CD14-positive monocyte (primary cell): ENCODE measurements at regions not wholly inside any gene's neighbourhood (a gene's known extent, or its start where the extent isn't known, plus 50 kb on each side); places are given as distances from the start of the nearest gene placed in this dataset.

ENCODE experiments used
- DNase-seq, 3 donors: peaks; one replicate each; pipeline ENCODE4 v3.0.0-alpha.2; 2011 to 2022
- H2AFZ ChIP-seq: 2 replicates; pipeline ENCODE4 v1.6.0; 2012; ENCODE audit warnings: mild to moderate bottlenecking, low read depth, low read length, inconsistent platforms; ENCODE audit not compliant: insufficient read depth, poor library complexity, severe bottlenecking
- H3K27ac ChIP-seq, 2 donors: 1 replicate in 1 of 2; 2 replicates in 1 of 2; pipeline ENCODE4 v1.5.1; 2012 to 2013; ENCODE audit warnings: low read length in 2 of 2, control low read depth in 1 of 2, inconsistent platforms in 1 of 2, low read depth in 1 of 2, mild to moderate bottlenecking in 1 of 2
- H3K27me3 ChIP-seq, 2 donors: one replicate each; pipeline versions ENCODE4 v1.6.0 to v1.6.1; 2011 to 2013; ENCODE audit warnings: low read length in 2 of 2; ENCODE audit not compliant: control insufficient read depth in 2 of 2, insufficient read depth in 2 of 2
- H3K36me3 ChIP-seq, 2 donors: replicated peaks in 1 of 2; 1 replicate in 1 of 2; 2 replicates in 1 of 2; pipeline versions ENCODE4 v1.5.1 to v1.6.1; 2012 to 2013; ENCODE audit warnings: low read length in 2 of 2, control low read depth in 1 of 2, inconsistent platforms in 1 of 2, mild to moderate bottlenecking in 1 of 2; ENCODE audit not compliant: insufficient read depth in 2 of 2, control insufficient read depth in 1 of 2
- H3K4me1 ChIP-seq, 2 donors: 1 replicate in 1 of 2; 2 replicates in 1 of 2; pipeline versions ENCODE4 v1.5.1 to v1.6.1; 2012 to 2013; ENCODE audit warnings: low read length in 2 of 2, control low read depth in 1 of 2, inconsistent platforms in 1 of 2, mild to moderate bottlenecking in 1 of 2, moderate library complexity in 1 of 2; ENCODE audit not compliant: insufficient read depth in 2 of 2, control insufficient read depth in 1 of 2
- H3K4me2 ChIP-seq: replicated peaks from 2 replicates; pipeline ENCODE3; 2012; ENCODE audit warnings: low read length, moderate library complexity, mild to moderate bottlenecking; ENCODE audit not compliant: poor library complexity, severe bottlenecking; ENCODE audit errors: extremely low read depth
- H3K4me3 ChIP-seq, 3 experiments: fragments of 200-600 bp in 1 of 3; sonication (generic) in 1 of 3; replicated peaks in 1 of 3; 1 replicate in 2 of 3; 2 replicates in 1 of 3; pipeline ENCODE4 v1.5.1; 2011 to 2013; ENCODE audit warnings: low read length in 3 of 3, mild to moderate bottlenecking in 3 of 3, control low read depth in 2 of 3, low read depth in 2 of 3, inconsistent platforms in 1 of 3, moderate library complexity in 1 of 3
- H3K79me2 ChIP-seq: 2 replicates; pipeline ENCODE4 v1.6.0; 2012; ENCODE audit warnings: mild to moderate bottlenecking, control low read depth, inconsistent platforms, low read length, moderate library complexity; ENCODE audit not compliant: insufficient read depth
- H3K9ac ChIP-seq: 2 replicates; pipeline ENCODE4 v1.6.0; 2017; ENCODE audit warnings: low read length, mild to moderate bottlenecking; ENCODE audit not compliant: insufficient read depth, poor library complexity, severe bottlenecking
- H3K9me3 ChIP-seq, 2 donors: replicated peaks in 1 of 2; 1 replicate in 1 of 2; 2 replicates in 1 of 2; pipeline versions ENCODE4 v1.5.1 to v1.6.1; 2012 to 2013; ENCODE audit warnings: low read length in 2 of 2, control low read depth in 1 of 2; ENCODE audit not compliant: control insufficient read depth in 1 of 2, insufficient read depth in 1 of 2
- H4K20me1 ChIP-seq: 2 replicates; pipeline ENCODE4 v1.6.0; 2012; ENCODE audit warnings: mild to moderate bottlenecking, low read length, control low read depth, moderate library complexity; ENCODE audit not compliant: insufficient read depth
- H3K27ac Mint-ChIP-seq, 7 donors: one replicate each; pipeline ENCODE4 v1.8.0; 2020; ENCODE audit warnings: mild to moderate bottlenecking in 7 of 7, mixed read lengths in 7 of 7, moderate library complexity in 6 of 7, inconsistent platforms in 2 of 7
- H3K27me3 Mint-ChIP-seq, 3 donors: one replicate each; pipeline ENCODE4 v1.8.0; 2021 to 2022; ENCODE audit warnings: low read depth in 3 of 3, mild to moderate bottlenecking in 3 of 3, mixed read lengths in 3 of 3, moderate library complexity in 3 of 3, inconsistent platforms in 1 of 3
- H3K36me3 Mint-ChIP-seq, 2 donors: one replicate each; pipeline ENCODE4 v1.8.0; 2020; ENCODE audit warnings: mixed read lengths in 2 of 2, inconsistent platforms in 1 of 2, mild to moderate bottlenecking in 1 of 2
- H3K4me1 Mint-ChIP-seq: one replicate; pipeline ENCODE4 v1.8.0; 2020; ENCODE audit warnings: mild to moderate bottlenecking, mixed read lengths
- H3K4me3 Mint-ChIP-seq, 2 donors: one replicate each; pipeline ENCODE4 v1.8.0; 2020; ENCODE audit warnings: mild to moderate bottlenecking in 2 of 2, mixed read lengths in 2 of 2, moderate library complexity in 1 of 2
- H3K9me3 Mint-ChIP-seq, 7 donors: one replicate each; pipeline ENCODE4 v1.8.0; 2020 to 2022; ENCODE audit warnings: mixed read lengths in 7 of 7, mild to moderate bottlenecking in 6 of 7, moderate library complexity in 6 of 7, inconsistent platforms in 2 of 7
- WGBS: methylation state at CpG from one replicate; pipeline ENCODE4 v1.1.5; 2013; ENCODE audit warnings: missing lambda C conversion rate; ENCODE audit not compliant: insufficient coverage; 5-methylcytosine and 5-hydroxymethylcytosine counted together
- intact Hi-C, 2 donors: fragments of 100-400 bp; cut with micrococcal nuclease; formaldehyde crosslinking; loops; one replicate each; pipeline versions ENCODE4 v1.15.0 to v1.15.1; 2023
- TF ChIP-seq, protein P1 (sequence below): fragments of 200-600 bp; IDR thresholded peaks from one replicate; pipeline ENCODE4 v1.8.0; 2022; ENCODE audit warnings: antibody characterized with exemption, mild to moderate bottlenecking

DNA sequence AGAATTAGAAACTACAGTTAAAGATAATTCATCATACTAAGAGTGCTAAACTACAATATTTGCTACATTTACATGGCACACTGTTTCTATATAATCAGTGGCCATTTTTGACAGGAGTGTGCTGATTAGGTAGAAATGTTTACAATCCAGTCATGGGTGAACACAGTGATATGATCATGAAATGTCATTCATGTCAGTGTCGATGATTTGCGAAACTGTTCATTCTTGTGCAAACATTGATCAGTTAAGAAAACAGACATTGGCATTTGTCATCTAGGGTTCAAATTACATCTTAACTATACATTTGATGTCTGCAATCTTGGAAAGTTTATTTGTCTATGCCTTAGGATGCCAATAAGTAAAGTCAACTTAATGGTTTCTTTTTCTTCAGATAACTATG is 474.9 kb downstream of the DOK5 start:
- Histone ChIP-seq H3K4me2 (no peak overlapping the region), H3K4me1 (no peaks in the 10 kb centered on the region), H3K4me3 (no peak overlapping the region), H3K36me3 (no peaks in the 10 kb centered on the region), H3K9me3 (no peaks in the 10 kb centered on the region), H3K27me3 (no peaks in the 10 kb centered on the region), H2AFZ (no peak overlapping the region), H4K20me1 (no peaks in the 10 kb centered on the region), H3K79me2 (no peaks in the 10 kb centered on the region), H3K27ac (no peak overlapping the region), H3K9ac (no peak overlapping the region)
- no peak overlapping the region for H3K4me3 Mint-ChIP-seq
- H3K9me3 Mint-ChIP-seq, result peaks cover 0 to under 1% (median 0%) of the 10 kb centered on the region in 7 donors
- intact Hi-C loops, result no loop called here
- TF ChIP-seq, protein P1, sequence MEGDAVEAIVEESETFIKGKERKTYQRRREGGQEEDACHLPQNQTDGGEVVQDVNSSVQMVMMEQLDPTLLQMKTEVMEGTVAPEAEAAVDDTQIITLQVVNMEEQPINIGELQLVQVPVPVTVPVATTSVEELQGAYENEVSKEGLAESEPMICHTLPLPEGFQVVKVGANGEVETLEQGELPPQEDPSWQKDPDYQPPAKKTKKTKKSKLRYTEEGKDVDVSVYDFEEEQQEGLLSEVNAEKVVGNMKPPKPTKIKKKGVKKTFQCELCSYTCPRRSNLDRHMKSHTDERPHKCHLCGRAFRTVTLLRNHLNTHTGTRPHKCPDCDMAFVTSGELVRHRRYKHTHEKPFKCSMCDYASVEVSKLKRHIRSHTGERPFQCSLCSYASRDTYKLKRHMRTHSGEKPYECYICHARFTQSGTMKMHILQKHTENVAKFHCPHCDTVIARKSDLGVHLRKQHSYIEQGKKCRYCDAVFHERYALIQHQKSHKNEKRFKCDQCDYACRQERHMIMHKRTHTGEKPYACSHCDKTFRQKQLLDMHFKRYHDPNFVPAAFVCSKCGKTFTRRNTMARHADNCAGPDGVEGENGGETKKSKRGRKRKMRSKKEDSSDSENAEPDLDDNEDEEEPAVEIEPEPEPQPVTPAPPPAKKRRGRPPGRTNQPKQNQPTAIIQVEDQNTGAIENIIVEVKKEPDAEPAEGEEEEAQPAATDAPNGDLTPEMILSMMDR, result no peak
- no peaks in the 10 kb centered on the region for H3K36me3 Mint-ChIP-seq
- no peak overlapping the region for H3K27ac Mint-ChIP-seq
- 100% methylated on average over 1 of the region's 2 CpGs for WGBS
- no peak for DNase-seq
- no peaks in the 10 kb centered on the region for H3K27me3 Mint-ChIP-seq
- H3K4me1 Mint-ChIP-seq, result no peaks in the 10 kb centered on the region

DNA sequence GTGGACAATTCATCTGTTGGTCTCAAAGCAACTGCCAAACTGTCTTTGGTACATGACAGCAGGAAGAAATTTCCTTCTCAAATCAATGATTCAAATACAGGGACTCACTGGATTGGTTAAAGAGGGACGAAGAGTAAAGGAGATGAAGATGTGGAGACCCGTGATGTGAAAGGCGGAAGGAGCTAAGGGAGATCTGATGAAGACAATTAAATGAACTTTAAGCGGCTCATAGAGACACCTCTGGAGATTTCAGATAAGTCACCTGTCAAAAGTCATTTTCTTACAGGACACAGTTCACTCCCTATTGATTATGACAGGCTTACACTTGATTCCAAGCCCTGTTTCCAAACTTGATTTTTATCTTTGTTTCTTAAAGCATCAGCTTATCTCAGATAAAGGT is 466.3 kb downstream of the DOK5 start:
- H3K27me3 ChIP-seq, result no peaks in the 10 kb centered on the region
- no peaks in the 10 kb centered on the region for H3K9me3 ChIP-seq
- peaks cover 0 to 3% (median 0%) of the 10 kb centered on the region in 7 donors for H3K9me3 Mint-ChIP-seq
- no peak overlapping the region for H3K4me3 Mint-ChIP-seq
- WGBS, result no CpG with 5 or more reads among the region's 4 CpGs
- H3K36me3 Mint-ChIP-seq, result no peaks in the 10 kb centered on the region
- no peak overlapping the region for H3K27ac Mint-ChIP-seq
- H4K20me1 ChIP-seq, result no peaks in the 10 kb centered on the region
- H3K79me2 ChIP-seq, result no peaks in the 10 kb centered on the region
- H3K4me1 Mint-ChIP-seq, result no peaks in the 10 kb centered on the region
- no peaks in the 10 kb centered on the region for H3K36me3 ChIP-seq
- TF ChIP-seq, protein P1, result no peak
- DNase-seq, result no peak
- no peak overlapping the region for H2AFZ ChIP-seq
- H3K4me3 ChIP-seq, result no peak overlapping the region
- no peaks in the 10 kb centered on the region for H3K27me3 Mint-ChIP-seq
- no peak overlapping the region for H3K9ac ChIP-seq
- no peaks in the 10 kb centered on the region for H3K4me1 ChIP-seq
- no peak overlapping the region for H3K4me2 ChIP-seq
- intact Hi-C loops, result no loop called here
- no peak overlapping the region for H3K27ac ChIP-seq
